Spinal cord (tissue), 9 donors: ENCODE measurements at regions not wholly inside any gene's neighbourhood (a gene's known extent, or its start where the extent isn't known, plus 50 kb on each side); places are given as distances from the start of the nearest gene placed in this dataset.
"Not testable (repeated sequence)": the region's sequence is repeated elsewhere in the genome, so short reads cannot be mapped to it uniquely, and the experiment has no call there.

Experiments
- DNase-seq, 6 donors: peaks; one replicate each; pipeline versions ENCODE4 v3.0.0 to v3.0.0-alpha.2; 2013 to 2015; ENCODE audit warnings: low spot score in 6 of 6, low read depth in 4 of 6
- H3K27ac ChIP-seq: one replicate; pipeline ENCODE4 v1.5.1; 2013; ENCODE audit warnings: low read depth, low read length, control low read depth
- H3K27me3 ChIP-seq: one replicate; pipeline ENCODE4 v1.6.1; 2013; ENCODE audit warnings: low read length; ENCODE audit not compliant: control insufficient read depth, insufficient read depth
- H3K36me3 ChIP-seq: one replicate; pipeline ENCODE4 v1.6.1; 2013; ENCODE audit warnings: low read length; ENCODE audit not compliant: control insufficient read depth, insufficient read depth
- H3K4me1 ChIP-seq: one replicate; pipeline ENCODE4 v1.6.1; 2013; ENCODE audit warnings: low read length; ENCODE audit not compliant: control insufficient read depth, insufficient read depth
- H3K4me3 ChIP-seq: one replicate; pipeline ENCODE4 v1.5.1; 2013; ENCODE audit warnings: low read depth, low read length, control low read depth
- H3K9me3 ChIP-seq: one replicate; pipeline ENCODE4 v1.6.1; 2013; ENCODE audit warnings: low read length; ENCODE audit not compliant: control insufficient read depth, insufficient read depth
- WGBS: methylation state at CpG from one replicate; pipeline ENCODE4 v1.1.5; 2013; ENCODE audit warnings: missing lambda C conversion rate; ENCODE audit not compliant: insufficient coverage; 5-methylcytosine and 5-hydroxymethylcytosine counted together
- donor health status: healthy.

GRCh38 chr13:100796463-100796862, 121.9 kb upstream of the TMTC4 start:
- DNase-seq, result no peak
- no peaks in the 10 kb centered on the region for H3K36me3 ChIP-seq
- no peaks in the 10 kb centered on the region for H3K27me3 ChIP-seq
- H3K4me3 ChIP-seq, result no peak overlapping the region
- WGBS, result no CpG with 5 or more reads among the region's 2 CpGs
- no peak overlapping the region for H3K27ac ChIP-seq
- H3K9me3 ChIP-seq, result peaks cover 2% of the 10 kb centered on the region
- H3K4me1 ChIP-seq, result peaks cover 3% of the 10 kb centered on the region

- H3K9me3 ChIP-seq, result peaks cover 2% of the 10 kb centered on the region
- no peaks in the 10 kb centered on the region for H3K36me3 ChIP-seq
- H3K4me3 ChIP-seq, result no peak overlapping the region
- 100% methylated on average over 2 of the region's 3 CpGs for WGBS
- no peak overlapping the region for H3K27ac ChIP-seq
- DNase-seq, result no peak
- H3K27me3 ChIP-seq, result no peaks in the 10 kb centered on the region
- H3K4me1 ChIP-seq, result peaks cover 2% of the 10 kb centered on the region
Measured at GRCh38 chr13:100794575-100794974, 120.0 kb upstream of the TMTC4 start.

- H3K27ac ChIP-seq, result no peak overlapping the region
- peaks cover 8% of the 10 kb centered on the region for H3K4me1 ChIP-seq
- DNase-seq, result no peak
- peaks cover 2% of the 10 kb centered on the region for H3K9me3 ChIP-seq
- WGBS, result no CpG with 5 or more reads among the region's 1 CpG
- no peak overlapping the region for H3K4me3 ChIP-seq
- no peaks in the 10 kb centered on the region for H3K36me3 ChIP-seq
- no peaks in the 10 kb centered on the region for H3K27me3 ChIP-seq
Measured at GRCh38 chr13:100790405-100790804, 115.8 kb upstream of the TMTC4 start.

GRCh38 chr13:100789968-100790367, 115.4 kb upstream of the TMTC4 start:
- peaks cover 2% of the 10 kb centered on the region for H3K9me3 ChIP-seq
- peak overlapping the region; percentile 51 for H3K27ac ChIP-seq
- no peak for DNase-seq
- H3K27me3 ChIP-seq, result no peaks in the 10 kb centered on the region
- no CpG with 5 or more reads among the region's 3 CpGs for WGBS
- H3K4me3 ChIP-seq, result no peak overlapping the region
- peaks cover 8% of the 10 kb centered on the region for H3K4me1 ChIP-seq
- H3K36me3 ChIP-seq, result no peaks in the 10 kb centered on the region

GRCh38 chr13:100789481-100789880, 114.9 kb upstream of the TMTC4 start:
- peaks cover 2% of the 10 kb centered on the region for H3K9me3 ChIP-seq
- peak overlapping the region; percentile 51 for H3K27ac ChIP-seq
- peaks cover 8% of the 10 kb centered on the region for H3K4me1 ChIP-seq
- no peak overlapping the region for H3K4me3 ChIP-seq
- WGBS, result 0% methylated on average over 1 of the region's 2 CpGs
- H3K27me3 ChIP-seq, result no peaks in the 10 kb centered on the region
- H3K36me3 ChIP-seq, result no peaks in the 10 kb centered on the region
- DNase-seq, result peak; percentile 47 to 87 (median 66)

- whole genome bisulfite sequencing, result no CpG with 5 or more reads among the region's 1 CpG
Measured at GRCh38 chr13:100789025-100789424, 114.4 kb upstream of the TMTC4 start.

GRCh38 chr13:100788540-100788939, 113.9 kb upstream of the TMTC4 start:
- DNase-seq, result no peak
- Histone ChIP-seq H3K27ac (no peak overlapping the region), H3K4me1 (peaks cover 8% of the 10 kb centered on the region), H3K27me3 (no peaks in the 10 kb centered on the region), H3K36me3 (no peaks in the 10 kb centered on the region), H3K4me3 (no peak overlapping the region), H3K9me3 (peaks cover 2% of the 10 kb centered on the region)
- no CpG with 5 or more reads among the region's 1 CpG for WGBS

More at GRCh38 chr13:100789025-100789424, 114.4 kb upstream of the TMTC4 start:
- no peak overlapping the region for H3K4me3 ChIP-seq
- H3K27ac ChIP-seq, result no peak overlapping the region
- H3K9me3 ChIP-seq, result peaks cover 2% of the 10 kb centered on the region
- H3K27me3 ChIP-seq, result no peaks in the 10 kb centered on the region
- no peak for DNase-seq
- no peaks in the 10 kb centered on the region for H3K36me3 ChIP-seq
- H3K4me1 ChIP-seq, result peaks cover 8% of the 10 kb centered on the region

GRCh38 chr13:100787899-100788298, 113.3 kb upstream of the TMTC4 start:
- Histone ChIP-seq H3K4me3 (no peak overlapping the region), H3K4me1 (peaks cover 8% of the 10 kb centered on the region), H3K36me3 (no peaks in the 10 kb centered on the region), H3K27me3 (no peaks in the 10 kb centered on the region), H3K27ac (no peak overlapping the region), H3K9me3 (peaks cover 2% of the 10 kb centered on the region)
- 100% methylated on average over 1 of the region's 1 CpG for WGBS
- no peak for DNase-seq

GRCh38 chr13:100776686-100777085, 102.1 kb upstream of the TMTC4 start:
- not testable (repeated sequence) for H3K4me3 ChIP-seq, H3K36me3 ChIP-seq, H3K27ac ChIP-seq, DNase-seq, H3K4me1 ChIP-seq, H3K9me3 ChIP-seq, H3K27me3 ChIP-seq
- WGBS, result 100% methylated on average over 2 of the region's 2 CpGs

- no peak overlapping the region for H3K27ac ChIP-seq
- DNase-seq, result peak in 1 of 6 donors; percentile 56
- 73% methylated on average over 10 of the region's 13 CpGs for WGBS
Measured at GRCh38 chr13:100773923-100774663, 99.5 kb upstream of the TMTC4 start.

More at GRCh38 chr13:100773923-100774663, 99.5 kb upstream of the TMTC4 start:
- no peaks in the 10 kb centered on the region for H3K9me3 ChIP-seq
- no peak overlapping the region for H3K4me3 ChIP-seq
- H3K4me1 ChIP-seq, result no peaks in the 10 kb centered on the region
- H3K36me3 ChIP-seq, result no peaks in the 10 kb centered on the region
- H3K27me3 ChIP-seq, result no peaks in the 10 kb centered on the region
